ENCODE measurements at regions not wholly inside any gene's neighbourhood (a gene's known extent, or its start where the extent isn't known, plus 50 kb on each side); places are given as distances from the start of the nearest gene placed in this dataset.
"Not testable (repeated sequence)": the region's sequence is repeated elsewhere in the genome, so short reads cannot be mapped to it uniquely, and the experiment has no call there.

DNA sequence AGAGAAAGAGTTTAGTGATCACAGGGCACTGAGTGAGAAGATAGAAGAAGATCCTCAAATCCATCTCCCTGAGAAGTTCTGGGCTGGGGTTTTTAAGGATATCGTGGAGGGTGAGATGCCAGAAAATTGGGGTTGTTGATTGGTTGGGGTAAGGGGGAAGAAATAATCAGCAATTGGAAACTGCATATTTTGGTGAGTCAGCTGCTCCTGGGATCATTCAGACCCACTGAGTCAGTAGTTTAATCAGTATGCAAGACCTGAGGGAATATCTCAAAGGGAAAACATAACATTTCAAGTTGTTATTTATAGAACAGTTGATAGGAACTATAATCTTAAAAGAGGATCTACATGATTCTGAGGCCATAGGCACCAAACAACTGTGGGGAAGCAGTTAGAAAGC is 183.4 kb downstream of the FCRL5 start:
- DNase-seq (ENCODE audit: low spot score) = not testable (repeated sequence)

DNA sequence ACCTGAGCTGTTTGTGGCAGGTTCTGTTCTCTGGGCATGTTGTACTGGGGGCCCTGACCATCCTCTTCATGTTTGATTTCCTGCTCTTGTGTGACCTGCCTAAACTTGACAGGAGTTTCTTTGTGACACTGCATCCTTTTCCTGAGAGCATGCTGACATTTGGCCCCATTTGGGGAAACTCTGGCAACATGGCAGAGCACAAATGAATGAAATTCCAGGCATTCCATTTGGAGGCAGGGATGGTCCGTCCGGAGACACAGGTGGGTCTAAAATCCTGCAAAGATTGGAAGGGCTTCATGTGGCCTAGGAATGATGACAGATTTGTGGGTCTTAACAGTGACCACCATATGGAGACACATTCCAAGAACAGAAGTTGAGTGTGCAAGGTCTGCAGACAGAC is 184.0 kb downstream of the FCRL5 start:
- no peak for DNase-seq (ENCODE audit: low spot score)

DNA sequence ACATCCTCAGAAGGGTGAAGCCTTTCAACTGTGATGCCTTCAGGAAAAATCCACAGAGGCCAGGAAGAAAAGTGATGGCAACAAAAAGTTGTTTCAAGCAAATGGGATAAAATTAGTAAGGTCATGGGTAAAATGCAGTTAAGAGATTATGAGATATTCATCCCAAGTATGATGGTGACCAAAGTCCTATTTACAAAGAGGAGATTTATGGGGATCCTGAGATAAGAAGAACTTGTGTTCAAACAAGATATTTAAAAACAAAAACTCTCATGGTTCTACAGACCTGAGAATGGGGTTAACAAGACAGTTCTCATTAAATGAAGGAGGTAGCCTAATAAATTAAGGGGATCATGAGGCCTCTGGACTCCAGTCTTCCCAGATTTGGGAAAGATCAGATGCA is 184.4 kb downstream of the FCRL5 start:
- no peak for DNase-seq (ENCODE audit: low spot score)

DNA sequence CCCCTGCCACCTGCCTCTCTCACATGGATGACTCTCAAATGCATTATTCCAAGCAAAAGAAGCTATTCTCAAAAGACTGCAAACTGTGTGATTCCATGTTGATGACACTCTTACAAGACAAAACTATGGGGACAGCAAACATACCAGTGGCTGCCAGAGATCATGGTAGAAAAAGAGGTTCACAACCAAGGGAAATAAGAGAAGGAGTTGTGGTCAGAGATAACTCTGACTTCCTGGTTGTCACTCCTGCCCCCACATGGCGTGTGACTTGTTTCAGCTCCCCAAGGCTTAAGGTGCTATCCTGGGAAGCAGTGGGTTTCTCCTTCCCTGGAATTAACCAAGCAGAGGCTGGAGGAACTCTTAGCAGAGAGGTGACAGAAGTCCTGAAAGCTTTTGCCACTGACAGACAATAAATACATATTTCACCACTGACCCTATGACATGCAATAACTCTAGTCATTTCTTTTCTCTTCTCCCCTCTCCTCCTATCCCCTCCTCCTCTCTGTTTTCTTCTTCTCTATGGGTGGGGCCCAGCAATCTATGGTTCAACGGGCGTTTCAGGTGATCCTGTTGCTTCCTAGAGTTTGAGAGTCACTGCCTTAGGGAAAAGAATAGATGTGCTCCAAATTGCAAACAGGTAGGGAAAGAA is 185.1 kb downstream of the FCRL5 start:
- no peak for DNase-seq (ENCODE audit: low spot score)

DNA sequence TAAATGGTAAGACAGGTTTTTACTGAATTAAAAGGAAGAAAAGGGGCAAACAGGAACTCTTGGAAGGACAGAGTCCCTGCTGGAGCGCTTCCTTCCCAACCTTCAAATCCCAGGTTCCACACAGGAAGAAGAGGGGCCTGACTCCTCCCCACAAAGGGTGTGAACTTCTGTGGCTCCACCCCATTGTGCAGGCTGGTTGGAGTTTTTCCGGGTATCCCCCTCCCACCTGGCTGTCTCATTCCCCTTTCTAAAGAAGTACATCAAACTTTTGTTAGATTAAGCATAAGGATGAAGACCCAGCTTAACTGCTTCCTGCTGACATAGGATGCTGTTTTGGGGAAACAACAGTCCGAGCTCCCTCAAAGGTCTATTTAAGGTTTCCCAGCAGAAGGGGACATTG is 187.7 kb downstream of the FCRL5 start:
- DNase-seq (ENCODE audit: low spot score) = no peak

DNA sequence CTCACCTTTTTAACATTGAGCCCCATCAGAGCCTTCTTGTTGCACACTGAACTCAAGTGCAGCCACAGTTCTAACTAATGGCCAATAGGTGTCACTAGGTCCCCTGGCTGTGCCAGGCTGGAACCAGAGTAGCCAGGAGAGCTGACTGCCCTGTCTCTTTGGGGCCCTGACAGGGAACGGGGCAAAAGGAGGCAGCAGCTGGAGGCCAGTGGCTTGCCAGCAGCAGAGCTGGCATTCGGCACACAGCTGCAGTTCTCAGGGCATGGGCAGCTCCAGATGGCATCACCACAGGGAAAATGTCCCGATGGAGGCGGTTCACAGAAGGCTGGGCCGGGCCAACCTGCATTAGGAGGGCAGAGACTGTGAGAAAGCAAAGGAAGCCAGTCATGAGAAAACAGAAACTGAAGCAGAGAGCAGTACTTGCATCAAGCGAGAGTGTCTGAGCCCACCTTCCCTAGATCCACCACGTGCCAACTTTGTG is 188.6 kb downstream of the FCRL5 start:
- peak; percentile 62 for DNase-seq (ENCODE audit: low spot score)

DNA sequence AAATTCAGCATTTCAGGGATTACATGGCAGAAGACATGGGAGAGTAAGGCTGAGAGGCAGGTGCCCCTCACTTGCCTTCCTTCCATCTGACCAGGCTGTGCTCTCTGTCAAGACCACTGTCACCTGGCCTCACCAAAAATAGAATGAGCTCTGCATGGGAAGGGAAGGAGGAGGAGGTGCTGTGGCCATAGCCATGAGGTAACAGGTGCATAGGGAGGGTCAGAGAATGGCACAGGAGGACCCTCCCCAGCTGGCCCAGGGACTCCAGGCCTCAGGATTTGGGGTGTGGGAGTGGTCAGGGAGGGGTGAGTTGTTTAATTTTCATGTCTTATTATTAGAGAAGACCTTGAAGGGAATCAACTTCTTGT is 192.3 kb downstream of the FCRL5 start:
- DNase-seq (ENCODE audit: low spot score) = no peak

DNA sequence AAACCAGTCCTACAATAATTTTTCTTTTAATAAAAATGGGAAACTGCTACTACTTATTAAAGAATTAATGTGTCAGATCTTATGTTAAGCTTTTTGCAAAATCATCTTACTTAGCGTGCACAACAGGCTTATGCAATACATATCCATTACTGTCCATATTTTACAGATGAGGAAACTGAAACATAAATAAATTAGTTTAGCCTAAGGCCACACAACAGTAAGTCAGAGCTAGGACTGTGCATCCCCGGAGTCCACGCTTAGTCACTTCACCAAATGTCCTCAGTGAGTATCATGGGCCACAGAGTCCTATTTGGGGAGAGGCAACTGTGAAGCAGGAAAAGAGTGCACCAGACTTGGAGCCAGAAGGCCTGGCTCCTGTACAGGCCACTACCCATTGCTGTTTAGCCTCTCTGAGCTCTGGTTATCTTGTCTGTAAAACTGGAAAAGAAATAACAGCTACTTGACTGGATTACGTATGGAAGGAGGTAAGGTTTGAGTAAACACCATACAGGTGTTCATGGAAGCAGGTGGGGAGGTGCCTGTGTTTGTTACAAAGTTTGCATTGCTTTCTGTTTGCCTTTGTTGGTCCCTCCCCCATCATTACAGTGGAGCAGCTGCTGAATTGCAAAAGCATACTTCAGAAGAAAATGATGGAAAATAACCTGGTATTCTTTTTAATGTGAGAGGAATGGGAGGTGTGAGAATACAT is 192.8 kb downstream of the FCRL5 start:
- DNase-seq (ENCODE audit: low spot score) = no peak

DNA sequence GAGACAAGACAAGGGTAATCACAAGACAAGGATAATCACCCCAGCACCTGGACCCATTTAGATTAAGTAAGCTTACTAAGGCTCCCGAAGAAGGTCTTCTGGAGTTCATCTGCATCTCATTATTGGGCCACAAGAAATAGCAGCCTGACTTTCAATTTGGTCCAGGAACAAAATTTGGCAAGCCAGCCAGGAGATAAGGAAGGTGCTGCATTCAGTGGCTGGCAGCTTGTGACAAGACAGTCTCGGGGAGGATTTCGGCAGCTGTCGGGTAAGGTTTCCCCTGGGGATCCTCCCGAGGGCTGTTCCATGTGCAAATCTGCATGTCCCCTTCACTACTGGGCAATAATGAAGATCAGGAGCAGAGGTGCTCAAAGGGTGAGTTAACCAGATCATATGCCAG is 195.2 kb downstream of the FCRL5 start:
- no peak for DNase-seq (ENCODE audit: low spot score)

DNA sequence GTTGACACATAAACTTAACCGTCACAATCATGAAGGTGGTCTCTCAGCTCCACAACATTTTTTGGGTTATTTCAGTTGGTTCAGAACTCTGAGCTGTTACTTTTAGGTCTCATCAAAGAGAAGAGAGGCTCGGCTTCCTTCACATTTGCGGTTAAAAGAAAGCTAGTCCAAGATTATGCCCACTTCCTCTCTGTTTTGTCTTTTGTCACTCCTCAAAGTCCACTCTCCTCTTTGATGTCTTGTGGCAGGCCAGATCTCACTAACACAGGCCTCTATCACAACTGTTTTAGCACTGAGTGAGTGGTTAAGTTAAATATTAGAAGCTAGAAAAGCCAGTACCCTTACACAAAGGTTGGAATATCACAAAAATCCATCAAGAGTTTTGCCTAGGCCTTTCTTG is 195.7 kb downstream of the FCRL5 start:
- DNase-seq (ENCODE audit: low spot score) = no peak

DNA sequence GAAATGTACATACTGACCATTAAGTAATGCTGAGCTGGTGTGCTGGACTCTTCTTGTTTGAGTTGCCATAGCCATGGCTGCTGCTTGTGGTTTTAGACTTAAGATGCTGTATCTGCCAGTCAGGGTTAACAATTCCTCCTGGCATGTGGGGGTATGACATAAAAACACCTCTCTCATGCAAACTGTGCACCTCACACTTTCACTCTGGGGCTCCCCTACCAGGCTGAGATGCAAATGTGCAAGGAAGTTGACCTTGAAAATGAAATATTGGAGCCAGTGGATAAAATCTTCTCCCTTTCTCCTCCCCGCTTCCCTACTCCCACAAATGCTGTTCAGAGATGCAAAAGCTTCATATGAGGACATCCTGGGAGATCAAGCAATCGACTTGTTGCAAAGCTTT is 198.8 kb downstream of the FCRL5 start:
- DNase-seq (ENCODE audit: low spot score) = no peak

DNA sequence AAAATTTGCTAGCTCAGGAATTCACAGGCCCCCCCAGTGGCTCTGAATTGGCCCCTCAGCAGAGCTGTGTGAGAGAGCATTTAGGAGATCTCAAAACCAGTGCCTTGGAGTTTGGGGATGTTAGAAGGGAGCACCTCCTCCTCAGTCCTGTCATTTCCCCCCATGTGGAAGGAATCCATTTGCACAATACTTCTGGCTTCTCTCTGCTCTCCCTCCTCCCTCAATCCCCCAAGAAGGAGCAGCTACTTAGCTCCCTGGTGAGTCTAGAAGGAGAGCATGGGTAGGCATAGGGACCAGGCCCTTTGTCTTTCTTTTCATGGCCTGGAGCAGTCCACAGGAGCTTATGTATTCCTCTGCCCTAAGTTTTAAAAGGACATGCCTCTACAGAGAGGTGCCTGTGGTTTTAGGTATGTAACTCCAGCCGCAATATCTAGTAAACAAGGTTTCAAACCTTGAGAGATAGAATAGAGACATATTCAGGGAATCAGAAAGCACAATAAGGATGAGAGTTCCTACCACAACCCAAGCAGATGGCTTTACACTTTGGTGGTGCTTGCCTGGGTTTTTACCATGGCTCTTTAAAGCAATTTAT is 199.4 kb downstream of the FCRL5 start:
- no peak for DNase-seq (ENCODE audit: low spot score)

DNA sequence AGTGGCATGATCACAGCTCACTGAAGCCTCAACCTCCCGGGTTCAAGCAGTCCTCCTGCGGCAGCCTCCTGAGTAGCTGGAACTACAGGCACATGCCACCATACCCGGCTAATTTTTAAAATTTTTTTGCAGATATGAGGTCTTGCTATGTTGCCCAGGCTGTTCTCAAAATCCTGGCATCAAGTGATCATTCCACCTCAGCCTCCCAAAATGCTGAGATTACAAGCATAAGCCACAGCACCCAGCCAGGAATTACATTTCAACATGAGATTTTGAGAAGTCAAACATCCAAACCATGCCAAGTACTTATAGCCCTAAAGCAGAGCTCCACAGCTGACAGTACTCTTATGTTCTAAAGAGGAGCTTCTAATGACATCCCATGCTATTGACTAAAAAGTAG is 200.1 kb downstream of the FCRL5 start:
- no peak for DNase-seq (ENCODE audit: low spot score)

DNA sequence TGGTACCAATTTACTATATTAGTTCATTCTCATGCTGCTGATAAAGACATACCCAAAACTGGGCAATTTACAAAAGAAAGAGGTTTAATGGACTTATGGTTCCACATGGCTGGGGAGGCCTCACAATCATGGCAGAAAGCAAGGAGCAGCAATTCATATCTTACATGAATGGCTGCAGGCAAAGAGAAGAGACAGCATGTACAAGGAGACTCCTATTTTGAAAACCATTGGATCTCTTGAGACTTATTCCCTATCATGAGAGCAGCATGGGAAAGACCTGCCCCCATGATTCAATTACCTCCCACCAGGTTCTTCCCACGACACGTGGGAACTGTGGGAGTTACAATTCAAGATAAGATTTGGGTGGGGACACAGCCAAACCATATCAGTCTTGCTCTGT is 200.5 kb downstream of the FCRL5 start:
- DNase-seq (ENCODE audit: low spot score) = not testable (repeated sequence)

DNA sequence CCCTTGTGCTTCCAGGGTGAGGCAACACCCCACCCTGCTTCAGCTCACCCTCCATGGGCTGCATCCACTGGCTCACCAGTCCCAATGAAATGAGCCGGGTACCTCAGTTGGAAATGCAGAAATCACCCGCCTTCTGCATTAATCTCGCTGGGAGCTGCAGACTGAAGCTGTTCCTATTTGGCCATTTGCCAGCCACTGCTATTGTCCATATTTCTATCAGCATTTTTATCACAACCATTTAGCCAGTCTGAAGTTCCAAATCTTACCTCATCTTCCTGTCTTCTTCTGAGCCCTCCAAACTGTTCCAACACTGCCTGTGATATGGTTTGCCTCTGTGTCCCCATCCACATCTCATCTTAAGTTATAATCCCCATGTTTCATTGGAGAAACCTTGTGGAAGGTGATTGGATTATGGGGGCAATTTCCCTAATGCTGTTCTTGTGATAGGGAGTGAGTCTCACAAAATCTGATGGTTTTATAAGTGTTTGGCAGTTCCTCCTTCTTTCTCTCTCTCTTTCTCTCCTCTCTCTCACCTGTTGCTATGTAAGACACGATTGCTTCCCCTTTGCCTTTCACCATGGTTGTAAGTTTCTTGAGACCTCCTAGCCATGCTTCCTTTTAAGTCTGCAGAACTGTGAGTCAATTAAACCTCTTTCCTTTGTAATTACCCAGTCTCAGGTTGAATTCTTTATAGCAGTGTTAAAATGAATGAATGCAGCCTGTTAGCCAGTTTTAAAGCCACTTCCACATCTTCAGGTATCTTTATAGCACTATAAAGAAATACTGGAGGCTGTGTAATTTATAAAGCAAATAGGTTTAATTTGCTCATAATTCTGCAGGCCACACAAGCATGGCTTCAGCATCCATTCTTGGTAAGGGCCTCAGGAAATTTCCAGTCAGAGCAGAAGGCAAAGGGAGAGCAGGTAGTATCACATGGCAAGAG is 203.5 kb downstream of the FCRL5 start:
- no peak for DNase-seq (ENCODE audit: low spot score)

DNA sequence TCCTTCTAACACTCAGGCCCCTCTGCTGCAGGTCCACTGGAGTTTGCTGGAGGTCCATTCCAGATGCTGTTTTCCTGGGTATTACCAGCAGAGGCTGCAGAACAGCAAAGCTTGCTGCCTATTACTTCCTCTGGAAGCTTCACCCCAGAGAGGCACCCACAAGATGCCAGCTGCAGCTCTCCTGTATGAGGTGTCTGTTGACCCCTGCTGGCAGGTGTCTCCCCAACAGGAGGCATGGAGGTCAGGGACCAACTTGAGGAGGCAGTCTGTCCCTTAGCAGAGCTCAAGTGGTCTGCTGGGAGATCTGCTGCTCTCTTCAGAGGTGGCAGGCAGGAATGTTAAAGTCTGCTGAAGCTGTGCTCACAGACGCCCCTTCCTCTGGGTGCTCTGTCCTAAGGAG is 204.8 kb downstream of the FCRL5 start:
- no peak for DNase-seq (ENCODE audit: low spot score)

DNA sequence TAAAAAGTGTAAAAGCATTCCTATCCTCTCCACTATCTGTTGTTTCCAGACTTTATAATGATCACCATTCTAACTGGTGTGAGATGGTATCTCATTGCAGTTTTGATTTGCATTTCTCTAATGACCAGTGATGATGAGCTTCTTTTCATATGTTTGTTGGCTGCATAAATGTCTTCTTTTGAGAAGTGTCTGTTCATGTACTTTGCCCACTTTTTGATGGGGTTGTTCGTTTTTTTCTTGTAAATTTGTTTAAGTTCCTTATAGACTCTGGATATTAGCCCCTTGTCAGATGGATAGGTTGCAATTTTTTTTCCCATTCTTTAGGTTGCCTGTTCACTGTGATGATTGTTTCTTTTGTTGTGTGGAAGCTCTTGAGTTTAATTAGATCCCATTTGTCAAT is 199.6 kb upstream of the ETV3 start:
- DNase-seq (ENCODE audit: low spot score) = not testable (repeated sequence)

DNA sequence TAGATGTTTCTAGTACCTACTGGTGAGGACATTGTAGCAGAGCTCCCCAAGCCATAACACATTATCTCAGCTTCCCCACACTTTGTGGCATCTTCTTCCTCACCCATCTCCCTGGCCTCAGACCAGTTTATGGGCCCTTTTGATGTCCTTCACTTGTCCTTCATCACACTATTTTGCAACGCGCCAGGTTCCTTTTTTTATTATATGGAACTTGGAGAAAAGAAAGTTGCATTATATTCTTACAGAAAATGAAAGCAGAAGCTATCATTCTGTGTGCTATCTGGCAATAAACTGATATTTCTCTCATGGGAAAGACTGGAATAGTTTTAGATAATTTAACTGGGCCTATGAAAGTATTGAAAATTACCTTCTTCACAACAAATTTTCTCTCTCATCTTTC is 196.9 kb upstream of the ETV3 start:
- no peak for DNase-seq (ENCODE audit: low spot score)

DNA sequence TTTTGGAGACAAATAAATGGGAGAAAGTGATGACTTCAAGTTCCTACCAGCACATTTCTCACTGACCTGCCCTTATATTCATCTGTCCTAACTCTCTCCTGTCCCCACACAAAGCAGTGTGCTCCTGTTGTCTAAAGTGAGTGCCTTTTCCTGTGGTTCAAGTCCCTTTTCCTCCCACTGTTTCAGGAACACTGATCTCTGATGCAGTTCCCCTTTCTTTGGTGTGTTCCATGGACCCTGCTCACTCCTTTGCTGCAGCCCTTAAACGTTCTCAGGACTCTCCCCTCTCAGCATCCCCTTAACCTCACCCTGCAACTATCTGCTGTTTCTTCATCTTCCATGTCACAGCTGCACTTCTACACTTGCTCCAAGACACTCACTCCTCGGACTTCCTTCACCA is 195.8 kb upstream of the ETV3 start:
- no peak for DNase-seq (ENCODE audit: low spot score)

DNA sequence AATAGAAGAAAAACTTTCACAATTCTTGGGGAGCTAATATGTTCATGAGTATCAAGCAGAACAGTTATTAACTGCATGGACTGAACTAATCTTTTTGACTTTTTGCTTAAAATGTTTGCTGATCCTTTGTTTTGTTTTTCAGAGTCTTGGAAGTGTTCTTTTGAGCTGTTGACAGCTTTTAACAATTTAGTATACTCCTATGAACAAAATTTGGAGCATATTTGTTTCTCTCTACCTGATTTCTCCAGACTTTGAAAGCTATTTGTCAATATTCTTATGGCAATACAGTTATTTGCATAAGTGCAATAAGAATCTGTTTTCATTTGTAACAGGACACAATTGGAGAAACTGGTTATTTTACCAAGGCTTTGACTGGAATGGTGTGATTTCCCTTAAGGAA is 192.0 kb upstream of the ETV3 start:
- DNase-seq (ENCODE audit: low spot score) = not testable (repeated sequence)

DNA sequence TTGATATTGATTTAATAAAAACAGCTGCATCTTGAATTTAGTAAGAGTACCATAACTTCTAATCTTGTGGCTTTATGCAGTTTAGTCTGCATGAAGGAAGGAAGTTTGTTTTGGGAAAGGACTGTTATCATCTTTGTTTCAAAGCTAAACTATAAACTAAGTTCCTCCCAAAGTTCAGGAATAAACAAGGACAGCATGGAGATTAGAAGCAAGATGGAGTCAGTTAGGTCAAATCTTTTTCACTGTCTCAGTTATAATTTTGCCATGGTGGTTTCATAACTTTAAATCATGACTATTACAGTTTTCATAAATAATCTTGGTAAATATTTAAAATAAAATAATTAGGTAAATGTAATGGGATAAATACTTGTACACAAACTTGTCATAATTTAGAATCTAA is 189.9 kb upstream of the ETV3 start:
- not testable (repeated sequence) for DNase-seq (ENCODE audit: low spot score)

DNA sequence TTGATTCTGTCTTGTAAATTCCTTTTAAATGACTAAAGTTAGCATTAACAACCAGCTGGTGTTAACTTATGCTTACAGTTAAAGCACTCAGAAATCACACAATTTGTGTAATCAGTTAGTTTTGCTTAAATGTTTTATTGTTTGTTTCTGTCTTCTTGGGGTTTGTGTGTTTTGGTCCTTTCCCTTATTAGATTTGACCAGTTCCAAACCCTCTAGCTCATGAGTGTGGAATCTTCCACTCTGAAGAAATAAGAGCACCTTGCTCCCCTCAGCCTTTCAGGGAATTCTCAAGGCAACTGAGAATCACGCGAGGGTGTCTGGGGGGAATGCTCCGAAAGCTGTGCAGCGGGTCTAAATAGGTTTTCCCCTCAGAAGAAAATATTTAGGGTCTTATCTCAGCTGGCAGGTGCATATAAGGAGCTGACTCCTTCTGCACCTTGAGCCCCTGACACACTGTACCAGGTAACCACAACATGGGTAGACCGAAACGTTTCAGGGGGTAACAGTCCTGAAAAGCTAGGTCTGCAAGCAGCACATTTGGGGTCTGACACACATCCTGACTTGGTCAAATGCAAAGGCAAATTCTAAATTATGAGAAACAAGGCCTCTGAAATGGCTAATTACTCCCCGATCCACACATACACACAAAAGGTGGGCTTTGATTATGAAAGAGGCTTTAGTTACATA is 188.1 kb upstream of the ETV3 start:
- DNase-seq (ENCODE audit: low spot score) = no peak

Measured in kidney tubule cell (primary cell).